ENCODE measurements at regions not wholly inside any gene's neighbourhood (a gene's known extent, or its start where the extent isn't known, plus 50 kb on each side); places are given as distances from the start of the nearest gene placed in this dataset.
A peak's percentile ranks its signal among the peaks of the same experiment; 100 is the strongest.
"Not testable (repeated sequence)": the region's sequence is repeated elsewhere in the genome, so short reads cannot be mapped to it uniquely, and the experiment has no call there.

- peak in 1 of 2 donors; percentile 11 for DNase-seq
These were observed 494.7 kb upstream of the MARCKS start for GRCh38 chr6:113362301-113363047.

- DNase-seq: no peak
These were observed 493.9 kb upstream of the MARCKS start for GRCh38 chr6:113363048-113363798.

GRCh38 chr6:113363866-113364265 is 493.3 kb upstream of the MARCKS start:
- no peak for DNase-seq

DNA sequence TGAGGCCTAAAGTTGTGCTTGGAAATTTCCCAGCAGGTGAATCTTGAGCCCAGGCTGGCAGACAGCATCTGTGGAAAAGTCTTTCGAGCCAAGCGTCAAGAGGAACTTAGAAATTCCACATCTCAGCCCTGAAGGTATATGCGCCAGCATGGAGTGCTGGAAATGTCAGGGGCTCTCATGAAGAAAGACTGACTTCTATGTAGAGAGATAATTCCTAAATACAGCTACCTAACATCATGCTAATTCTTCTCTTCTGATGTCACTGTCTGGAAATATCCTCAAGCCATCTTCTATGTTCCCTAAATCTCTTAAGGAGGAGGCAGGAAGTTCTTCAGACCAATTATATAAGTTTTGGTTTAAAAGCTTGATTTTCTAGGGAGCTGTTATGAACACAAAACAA is 492.4 kb upstream of the MARCKS start:
- DNase-seq: no peak

- DNase-seq: no peak
These were observed 492.0 kb upstream of the MARCKS start for GRCh38 chr6:113365191-113365590.

DNA sequence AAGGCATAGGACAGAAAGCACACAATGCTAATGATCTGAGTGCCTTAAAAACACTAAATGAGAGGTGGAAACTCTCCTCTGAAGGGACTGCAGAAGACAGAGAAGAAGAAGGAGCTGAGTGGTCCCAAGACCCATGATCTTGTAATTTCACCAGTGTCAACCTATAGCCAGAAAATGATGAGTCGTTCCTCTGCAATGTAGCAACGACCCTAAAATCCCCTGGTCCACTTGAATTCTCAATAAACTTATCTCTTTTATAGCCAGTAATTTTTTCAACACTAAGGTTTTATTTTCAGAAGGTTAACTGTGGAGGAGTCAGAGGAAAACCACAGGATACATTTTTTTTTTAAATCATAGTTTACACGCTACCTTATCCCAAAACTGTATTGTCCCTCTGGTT is 490.6 kb upstream of the MARCKS start:
- DNase-seq: no peak

DNA sequence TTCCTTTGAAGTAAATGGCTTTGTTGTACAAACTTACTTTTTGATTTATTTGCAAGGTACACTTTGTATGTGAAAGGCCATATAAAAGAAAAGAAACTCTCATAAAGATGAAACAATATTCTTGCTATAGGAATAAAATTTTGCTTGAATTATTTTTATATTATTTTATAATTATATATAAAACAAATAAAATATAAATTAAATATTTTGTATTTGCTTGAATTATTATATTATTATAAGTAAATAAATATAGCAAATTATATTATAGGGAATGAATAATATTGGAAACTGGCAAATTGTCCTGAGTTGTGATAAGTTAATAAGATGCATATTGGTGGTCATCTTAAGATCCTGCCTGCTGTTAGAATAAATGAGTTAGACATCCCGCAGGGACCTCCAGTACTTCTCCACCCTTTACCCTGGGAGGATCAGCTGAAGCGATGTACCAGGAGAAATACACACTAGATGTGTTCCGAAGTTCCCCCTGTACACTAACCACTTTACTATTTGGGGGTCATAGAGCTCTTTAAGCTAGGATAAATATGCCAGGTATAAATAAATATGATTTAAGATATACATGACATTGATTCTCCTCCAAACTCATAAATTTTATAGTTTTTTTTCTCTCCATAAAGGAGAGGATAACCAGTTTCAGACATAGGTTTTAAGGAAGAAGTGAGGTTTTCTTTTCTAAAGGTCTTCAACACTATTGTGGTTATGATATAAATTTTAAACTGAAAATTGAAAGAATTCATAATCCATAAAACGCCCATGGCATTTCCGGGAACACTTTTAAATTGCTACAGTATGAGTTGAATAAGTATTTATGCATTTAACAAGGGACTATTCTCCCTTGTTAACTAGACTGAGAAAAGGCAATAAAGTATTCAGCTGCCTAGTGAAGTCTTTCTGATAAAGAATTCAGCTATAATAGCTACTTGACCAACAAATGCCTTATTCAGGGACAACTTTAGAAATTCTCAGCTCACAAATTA is 486.3 kb upstream of the MARCKS start:
- no peak for DNase-seq

- DNase-seq: not testable (repeated sequence)
These were observed 481.7 kb upstream of the MARCKS start for GRCh38 chr6:113375466-113375865.

GRCh38 chr6:113375950-113376846 is 480.9 kb upstream of the MARCKS start:
- no peak for DNase-seq

DNA sequence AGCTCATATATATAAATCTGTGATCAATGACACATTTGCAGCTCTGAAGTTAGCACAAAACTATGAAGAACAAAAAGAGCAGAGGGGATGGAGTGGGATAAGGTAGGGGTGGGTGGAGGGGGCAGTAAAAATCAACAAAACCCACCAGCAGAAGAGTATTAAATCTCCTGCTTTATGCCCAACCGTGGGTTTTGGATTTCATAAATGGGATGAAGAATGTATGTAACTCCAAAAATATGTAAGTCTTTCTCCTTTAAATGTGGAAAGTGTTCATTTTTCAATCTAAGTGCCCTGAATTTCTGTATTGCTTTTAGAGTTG is 480.3 kb upstream of the MARCKS start:
- no peak for DNase-seq

DNA sequence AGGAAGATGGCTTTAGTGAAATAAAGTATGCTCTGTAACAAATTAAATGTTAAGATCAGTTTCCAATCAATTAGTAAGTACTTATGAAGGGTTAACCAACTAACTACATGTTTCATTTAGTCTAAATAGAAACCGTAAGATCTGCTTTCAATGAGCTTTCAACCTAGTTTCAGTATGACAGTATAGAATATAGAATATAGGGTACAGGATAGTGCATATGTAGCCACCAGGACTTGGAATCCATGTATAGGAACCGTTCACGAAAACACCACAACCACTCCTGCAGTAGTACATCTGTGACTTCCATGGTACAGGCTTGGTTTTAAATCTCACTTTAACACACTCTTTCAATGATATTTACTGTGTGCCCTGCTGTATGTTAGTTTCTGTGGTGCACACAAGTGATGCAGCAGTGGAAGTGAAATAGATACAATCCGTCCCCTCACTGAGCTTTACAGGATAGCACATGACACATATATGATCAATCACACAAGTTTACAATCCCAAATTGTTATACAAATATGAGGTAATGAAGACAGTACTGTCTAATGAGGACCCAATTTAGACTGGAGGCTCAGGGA is 479.7 kb upstream of the MARCKS start:
- no peak for DNase-seq

GRCh38 chr6:113380591-113380990 is 476.6 kb upstream of the MARCKS start:
- DNase-seq: no peak

GRCh38 chr6:113381232-113381631 is 475.9 kb upstream of the MARCKS start:
- no peak for DNase-seq

GRCh38 chr6:113381959-113382358 is 475.2 kb upstream of the MARCKS start:
- no peak for DNase-seq

DNA sequence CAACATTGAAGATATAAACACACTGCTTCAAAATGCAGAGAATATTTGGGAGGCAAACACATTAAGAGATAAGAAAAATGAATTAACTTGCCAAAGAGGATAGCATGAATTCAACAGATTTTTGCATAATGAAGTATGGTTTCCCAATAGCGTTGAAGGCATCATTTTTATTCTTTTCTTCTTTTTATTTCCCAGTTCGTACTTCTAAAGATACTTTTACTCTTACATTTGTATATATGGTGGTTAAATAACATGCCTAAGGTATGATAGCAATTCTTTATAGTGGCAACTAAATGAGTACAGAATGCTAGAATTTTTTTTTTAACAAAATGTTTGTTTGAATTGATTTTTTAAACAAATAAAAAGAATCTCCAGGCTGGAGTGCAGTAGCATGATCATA is 473.4 kb upstream of the MARCKS start:
- no peak for DNase-seq

GRCh38 chr6:113385020-113385431 is 472.1 kb upstream of the MARCKS start:
- DNase-seq: no peak

DNA sequence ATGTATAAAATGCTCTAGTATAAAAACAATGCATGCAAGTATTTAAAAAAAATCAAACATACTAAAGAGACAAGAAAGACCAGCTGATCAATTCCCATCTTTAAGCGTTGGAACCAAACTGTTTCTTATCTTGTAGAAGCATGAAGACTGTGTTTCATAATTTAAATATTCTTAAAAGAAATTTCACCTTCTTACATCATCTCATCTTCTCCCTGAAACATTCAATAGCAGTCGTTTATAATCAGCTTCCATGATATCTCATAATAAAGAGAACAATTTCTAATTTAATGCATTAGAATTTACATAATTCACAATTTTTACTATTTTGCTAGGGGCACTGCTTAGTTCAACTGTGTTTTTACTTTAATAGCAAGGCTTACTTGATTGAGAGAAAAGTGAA is 468.1 kb upstream of the MARCKS start:
- DNase-seq: no peak

DNA sequence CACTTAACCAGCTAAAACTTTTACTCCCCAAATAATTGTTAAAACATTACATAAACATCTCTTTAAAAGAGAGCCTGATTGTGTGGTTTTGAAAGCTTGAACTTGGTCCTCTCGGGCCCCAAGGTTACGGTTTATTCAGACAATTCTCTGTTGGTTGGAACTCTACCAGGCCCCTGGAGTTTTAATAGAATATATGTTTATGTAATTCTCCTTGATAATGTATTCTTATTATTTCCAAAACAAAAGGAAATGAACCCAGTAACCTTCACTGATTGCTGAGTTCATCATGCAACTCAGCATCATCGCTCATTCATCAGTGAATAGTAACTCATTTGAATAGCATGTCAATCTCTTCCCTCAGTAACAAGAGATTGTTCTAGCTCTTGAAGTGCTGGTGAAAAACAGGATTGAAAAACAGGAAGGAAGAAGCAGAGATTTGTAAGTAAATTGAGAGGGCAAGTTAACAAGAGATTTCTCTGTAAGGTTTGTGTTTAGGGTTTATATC is 464.5 kb upstream of the MARCKS start:
- no peak for DNase-seq

GRCh38 chr6:113394216-113394615 is 462.9 kb upstream of the MARCKS start:
- DNase-seq: no peak

GRCh38 chr6:113394729-113395128 is 462.4 kb upstream of the MARCKS start:
- no peak for DNase-seq

- no peak for DNase-seq
These were observed 460.4 kb upstream of the MARCKS start for GRCh38 chr6:113396730-113397129.

DNA sequence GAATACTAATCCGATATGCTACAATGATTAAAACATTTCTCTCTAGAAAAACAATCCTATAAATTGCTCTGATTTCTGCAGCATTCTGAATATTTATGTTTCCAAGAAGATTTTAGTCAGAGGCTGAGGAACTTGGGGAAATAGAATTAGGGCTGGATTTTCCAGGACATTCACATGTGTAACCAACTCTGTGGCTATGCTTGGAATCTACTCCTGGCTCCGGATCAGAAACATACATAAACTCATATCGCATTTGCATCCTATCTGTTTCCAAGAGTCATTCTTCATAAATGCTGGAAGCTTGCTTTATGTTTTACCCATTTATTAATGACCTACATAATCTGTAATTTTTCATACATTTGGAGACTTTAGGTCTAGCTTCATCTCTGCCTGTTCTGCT is 459.9 kb upstream of the MARCKS start:
- no peak for DNase-seq

Data from inflammatory macrophage treated with lipopolysaccharide for 1 hour (primary cell).